ENCODE measurements at regions not wholly inside any gene's neighbourhood (a gene's known extent, or its start where the extent isn't known, plus 50 kb on each side); places are given as distances from the start of the nearest gene placed in this dataset.

- WGBS, 2 donors: 35 to 53% methylated on average over 5 of the region's 5 CpGs
- H3K27ac ChIP-seq (ENCODE audit: low read depth in 2 of 2, low read length in 1 of 2): peak overlapping the region; percentile 66 to 83
- no peaks in the 10 kb centered on the region for H3K9me3 ChIP-seq (ENCODE audit: control insufficient read depth in 2 of 2, insufficient read depth in 1 of 2, low read depth in 1 of 2, low read length in 1 of 2)
- peaks cover 0 to 7% of the 10 kb centered on the region in 2 donors for H3K4me1 ChIP-seq (ENCODE audit: control insufficient read depth in 2 of 2, insufficient read depth in 2 of 2, low read length in 1 of 2)
- H3K36me3 ChIP-seq (ENCODE audit: control insufficient read depth in 2 of 2, insufficient read depth in 2 of 2, low read length in 1 of 2): no peaks in the 10 kb centered on the region
- H3K4me3 ChIP-seq (ENCODE audit: low read depth in 1 of 2, low read length in 2 of 2): no peak overlapping the region
- no peaks in the 10 kb centered on the region for H3K27me3 ChIP-seq (ENCODE audit: control insufficient read depth in 1 of 2, insufficient read depth in 2 of 2, low read length in 2 of 2)
These were observed 74.9 kb upstream of the CPM start for GRCh38 chr12:69007855-69008351.

GRCh38 chr12:69008520-69008919 is 75.5 kb upstream of the CPM start:
- peaks cover 0 to 7% of the 10 kb centered on the region in 2 donors for H3K4me1 ChIP-seq (ENCODE audit: control insufficient read depth in 2 of 2, insufficient read depth in 2 of 2, low read length in 1 of 2)
- no peaks in the 10 kb centered on the region for H3K27me3 ChIP-seq (ENCODE audit: control insufficient read depth in 1 of 2, insufficient read depth in 2 of 2, low read length in 2 of 2)
- WGBS, 2 donors: 57 to 62% methylated on average over 4 of the region's 4 CpGs
- no peaks in the 10 kb centered on the region for H3K36me3 ChIP-seq (ENCODE audit: control insufficient read depth in 2 of 2, insufficient read depth in 2 of 2, low read length in 1 of 2)
- H3K4me3 ChIP-seq (ENCODE audit: low read depth in 1 of 2, low read length in 2 of 2): no peak overlapping the region
- no peaks in the 10 kb centered on the region for H3K9me3 ChIP-seq (ENCODE audit: control insufficient read depth in 2 of 2, insufficient read depth in 1 of 2, low read depth in 1 of 2, low read length in 1 of 2)
- peak overlapping the region; percentile 70 to 73 for H3K27ac ChIP-seq (ENCODE audit: low read depth in 2 of 2, low read length in 1 of 2)

GRCh38 chr12:69014047-69014446 is 81.1 kb upstream of the CPM start:
- Histone ChIP-seq H3K9me3 (ENCODE audit: control insufficient read depth in 2 of 2, insufficient read depth in 1 of 2, low read depth in 1 of 2, low read length in 1 of 2) (no peaks in the 10 kb centered on the region), H3K27ac (ENCODE audit: low read depth in 2 of 2, low read length in 1 of 2) (no peak overlapping the region), H3K36me3 (ENCODE audit: control insufficient read depth in 2 of 2, insufficient read depth in 2 of 2, low read length in 1 of 2) (no peaks in the 10 kb centered on the region), H3K27me3 (ENCODE audit: control insufficient read depth in 1 of 2, insufficient read depth in 2 of 2, low read length in 2 of 2) (no peaks in the 10 kb centered on the region), H3K4me1 (ENCODE audit: control insufficient read depth in 2 of 2, insufficient read depth in 2 of 2, low read length in 1 of 2) (no peaks in the 10 kb centered on the region), H3K4me3 (ENCODE audit: low read depth in 1 of 2, low read length in 2 of 2) (no peak overlapping the region)
- WGBS, 2 donors: 72 to 85% methylated on average over 2 of the region's 2 CpGs

GRCh38 chr12:69015017-69015416 is 82.0 kb upstream of the CPM start:
- Histone ChIP-seq H3K4me3 (ENCODE audit: low read depth in 1 of 2, low read length in 2 of 2) (no peak overlapping the region), H3K36me3 (ENCODE audit: control insufficient read depth in 2 of 2, insufficient read depth in 2 of 2, low read length in 1 of 2) (no peaks in the 10 kb centered on the region), H3K9me3 (ENCODE audit: control insufficient read depth in 2 of 2, insufficient read depth in 1 of 2, low read depth in 1 of 2, low read length in 1 of 2) (no peaks in the 10 kb centered on the region), H3K27ac (ENCODE audit: low read depth in 2 of 2, low read length in 1 of 2) (no peak overlapping the region), H3K4me1 (ENCODE audit: control insufficient read depth in 2 of 2, insufficient read depth in 2 of 2, low read length in 1 of 2) (no peaks in the 10 kb centered on the region), H3K27me3 (ENCODE audit: control insufficient read depth in 1 of 2, insufficient read depth in 2 of 2, low read length in 2 of 2) (no peaks in the 10 kb centered on the region)
- 89 to 92% methylated on average over 2 of the region's 2 CpGs for WGBS, 2 donors

GRCh38 chr12:69015831-69016230 is 82.9 kb upstream of the CPM start:
- Histone ChIP-seq H3K4me1 (ENCODE audit: control insufficient read depth in 2 of 2, insufficient read depth in 2 of 2, low read length in 1 of 2) (no peaks in the 10 kb centered on the region), H3K4me3 (ENCODE audit: low read depth in 1 of 2, low read length in 2 of 2) (no peak overlapping the region), H3K27me3 (ENCODE audit: control insufficient read depth in 1 of 2, insufficient read depth in 2 of 2, low read length in 2 of 2) (no peaks in the 10 kb centered on the region), H3K27ac (ENCODE audit: low read depth in 2 of 2, low read length in 1 of 2) (no peak overlapping the region), H3K36me3 (ENCODE audit: control insufficient read depth in 2 of 2, insufficient read depth in 2 of 2, low read length in 1 of 2) (no peaks in the 10 kb centered on the region), H3K9me3 (ENCODE audit: control insufficient read depth in 2 of 2, insufficient read depth in 1 of 2, low read depth in 1 of 2, low read length in 1 of 2) (no peaks in the 10 kb centered on the region)
- WGBS, 2 donors: 53 to 64% methylated on average over 6 of the region's 6 CpGs

- Histone ChIP-seq H3K9me3 (ENCODE audit: control insufficient read depth in 2 of 2, insufficient read depth in 1 of 2, low read depth in 1 of 2, low read length in 1 of 2) (no peaks in the 10 kb centered on the region), H3K36me3 (ENCODE audit: control insufficient read depth in 2 of 2, insufficient read depth in 2 of 2, low read length in 1 of 2) (no peaks in the 10 kb centered on the region), H3K27ac (ENCODE audit: low read depth in 2 of 2, low read length in 1 of 2) (no peak overlapping the region), H3K4me3 (ENCODE audit: low read depth in 1 of 2, low read length in 2 of 2) (no peak overlapping the region), H3K27me3 (ENCODE audit: control insufficient read depth in 1 of 2, insufficient read depth in 2 of 2, low read length in 2 of 2) (no peaks in the 10 kb centered on the region), H3K4me1 (ENCODE audit: control insufficient read depth in 2 of 2, insufficient read depth in 2 of 2, low read length in 1 of 2) (no peaks in the 10 kb centered on the region)
These were observed 86.1 kb upstream of the CPM start for GRCh38 chr12:69019082-69019481.

GRCh38 chr12:69019910-69020309 is 86.9 kb upstream of the CPM start:
- Histone ChIP-seq H3K4me3 (ENCODE audit: low read depth in 1 of 2, low read length in 2 of 2) (no peak overlapping the region), H3K4me1 (ENCODE audit: control insufficient read depth in 2 of 2, insufficient read depth in 2 of 2, low read length in 1 of 2) (no peaks in the 10 kb centered on the region), H3K27ac (ENCODE audit: low read depth in 2 of 2, low read length in 1 of 2) (no peak overlapping the region), H3K27me3 (ENCODE audit: control insufficient read depth in 1 of 2, insufficient read depth in 2 of 2, low read length in 2 of 2) (no peaks in the 10 kb centered on the region), H3K36me3 (ENCODE audit: control insufficient read depth in 2 of 2, insufficient read depth in 2 of 2, low read length in 1 of 2) (no peaks in the 10 kb centered on the region), H3K9me3 (ENCODE audit: control insufficient read depth in 2 of 2, insufficient read depth in 1 of 2, low read depth in 1 of 2, low read length in 1 of 2) (no peaks in the 10 kb centered on the region)

- H3K9me3 ChIP-seq (ENCODE audit: control insufficient read depth in 2 of 2, insufficient read depth in 1 of 2, low read depth in 1 of 2, low read length in 1 of 2): no peaks in the 10 kb centered on the region
- no peak overlapping the region for H3K4me3 ChIP-seq (ENCODE audit: low read depth in 1 of 2, low read length in 2 of 2)
- no peaks in the 10 kb centered on the region for H3K4me1 ChIP-seq (ENCODE audit: control insufficient read depth in 2 of 2, insufficient read depth in 2 of 2, low read length in 1 of 2)
- H3K36me3 ChIP-seq (ENCODE audit: control insufficient read depth in 2 of 2, insufficient read depth in 2 of 2, low read length in 1 of 2): no peaks in the 10 kb centered on the region
- H3K27me3 ChIP-seq (ENCODE audit: control insufficient read depth in 1 of 2, insufficient read depth in 2 of 2, low read length in 2 of 2): no peaks in the 10 kb centered on the region
- 88 to 94% methylated on average over 4 of the region's 4 CpGs for WGBS, 2 donors
- no peak overlapping the region for H3K27ac ChIP-seq (ENCODE audit: low read depth in 2 of 2, low read length in 1 of 2)
These were observed 89.7 kb upstream of the CPM start for GRCh38 chr12:69022674-69023073.

GRCh38 chr12:69023840-69024239 is 90.9 kb upstream of the CPM start:
- Histone ChIP-seq H3K9me3 (ENCODE audit: control insufficient read depth in 2 of 2, insufficient read depth in 1 of 2, low read depth in 1 of 2, low read length in 1 of 2) (no peaks in the 10 kb centered on the region), H3K27me3 (ENCODE audit: control insufficient read depth in 1 of 2, insufficient read depth in 2 of 2, low read length in 2 of 2) (no peaks in the 10 kb centered on the region), H3K4me3 (ENCODE audit: low read depth in 1 of 2, low read length in 2 of 2) (no peak overlapping the region), H3K4me1 (ENCODE audit: control insufficient read depth in 2 of 2, insufficient read depth in 2 of 2, low read length in 1 of 2) (no peaks in the 10 kb centered on the region), H3K36me3 (ENCODE audit: control insufficient read depth in 2 of 2, insufficient read depth in 2 of 2, low read length in 1 of 2) (no peaks in the 10 kb centered on the region), H3K27ac (ENCODE audit: low read depth in 2 of 2, low read length in 1 of 2) (no peak overlapping the region)
- 75 to 78% methylated on average over 5 of the region's 5 CpGs for WGBS, 2 donors

- Histone ChIP-seq H3K4me1 (ENCODE audit: control insufficient read depth in 2 of 2, insufficient read depth in 2 of 2, low read length in 1 of 2) (peaks cover 0 to 4% of the 10 kb centered on the region in 2 donors), H3K4me3 (ENCODE audit: low read depth in 1 of 2, low read length in 2 of 2) (no peak overlapping the region), H3K9me3 (ENCODE audit: control insufficient read depth in 2 of 2, insufficient read depth in 1 of 2, low read depth in 1 of 2, low read length in 1 of 2) (no peaks in the 10 kb centered on the region), H3K27me3 (ENCODE audit: control insufficient read depth in 1 of 2, insufficient read depth in 2 of 2, low read length in 2 of 2) (no peaks in the 10 kb centered on the region), H3K36me3 (ENCODE audit: control insufficient read depth in 2 of 2, insufficient read depth in 2 of 2, low read length in 1 of 2) (no peaks in the 10 kb centered on the region), H3K27ac (ENCODE audit: low read depth in 2 of 2, low read length in 1 of 2) (no peak overlapping the region)
- WGBS, 2 donors: 44 to 50% methylated on average over 7 of the region's 7 CpGs
These were observed 91.4 kb upstream of the CPM start for GRCh38 chr12:69024413-69024812.
